GM19324 (cell line): ENCODE measurements at regions not wholly inside any gene's neighbourhood (a gene's known extent, or its start where the extent isn't known, plus 50 kb on each side); places are given as distances from the start of the nearest gene placed in this dataset.

ENCODE experiments used
- ATAC-seq: cut with Tn5 transposase; IDR thresholded peaks from one replicate; pipeline ENCODE4 v1.9.1; 2021; ENCODE audit warnings: mild to moderate bottlenecking, moderate library complexity; ENCODE audit not compliant: unreplicated experiment, low FRiP score

- no peak for ATAC-seq
Measured at GRCh38 chr17:77375917-77376651, 235.3 kb downstream of the SEC14L1 start.

GRCh38 chr17:77376795-77377709 lies 236.3 kb downstream of the SEC14L1 start:
- no peak for ATAC-seq

- no peak for ATAC-seq
Measured at GRCh38 chr17:77377710-77378235, 237.0 kb downstream of the SEC14L1 start.

- no peak for ATAC-seq
Measured at GRCh38 chr17:77378318-77379064, 237.7 kb downstream of the SEC14L1 start.

GRCh38 chr17:77379065-77379428 lies 238.3 kb downstream of the SEC14L1 start:
- no peak for ATAC-seq

- no peak for ATAC-seq
Measured at GRCh38 chr17:77379832-77380231, 239.1 kb downstream of the SEC14L1 start.

GRCh38 chr17:77380395-77381184 lies 239.8 kb downstream of the SEC14L1 start:
- ATAC-seq = no peak

GRCh38 chr17:77381185-77381700 lies 240.5 kb downstream of the SEC14L1 start:
- no peak for ATAC-seq

- ATAC-seq = no peak
Measured at GRCh38 chr17:77381731-77382130, 241.0 kb downstream of the SEC14L1 start.

GRCh38 chr17:77382356-77382911 lies 241.7 kb downstream of the SEC14L1 start:
- ATAC-seq = no peak

GRCh38 chr17:77382966-77383612 lies 242.3 kb downstream of the SEC14L1 start:
- ATAC-seq = no peak

- no peak for ATAC-seq
Measured at GRCh38 chr17:77383613-77384608, 243.1 kb downstream of the SEC14L1 start.

- ATAC-seq = no peak
Measured at GRCh38 chr17:77385750-77386501, 245.2 kb downstream of the SEC14L1 start.

GRCh38 chr17:77386502-77387192 lies 245.9 kb downstream of the SEC14L1 start:
- no peak for ATAC-seq

- no peak for ATAC-seq
Measured at GRCh38 chr17:77387891-77388290, 247.1 kb downstream of the SEC14L1 start.
